ENCODE measurements at regions not wholly inside any gene's neighbourhood (a gene's known extent, or its start where the extent isn't known, plus 50 kb on each side); places are given as distances from the start of the nearest gene placed in this dataset.

DNA sequence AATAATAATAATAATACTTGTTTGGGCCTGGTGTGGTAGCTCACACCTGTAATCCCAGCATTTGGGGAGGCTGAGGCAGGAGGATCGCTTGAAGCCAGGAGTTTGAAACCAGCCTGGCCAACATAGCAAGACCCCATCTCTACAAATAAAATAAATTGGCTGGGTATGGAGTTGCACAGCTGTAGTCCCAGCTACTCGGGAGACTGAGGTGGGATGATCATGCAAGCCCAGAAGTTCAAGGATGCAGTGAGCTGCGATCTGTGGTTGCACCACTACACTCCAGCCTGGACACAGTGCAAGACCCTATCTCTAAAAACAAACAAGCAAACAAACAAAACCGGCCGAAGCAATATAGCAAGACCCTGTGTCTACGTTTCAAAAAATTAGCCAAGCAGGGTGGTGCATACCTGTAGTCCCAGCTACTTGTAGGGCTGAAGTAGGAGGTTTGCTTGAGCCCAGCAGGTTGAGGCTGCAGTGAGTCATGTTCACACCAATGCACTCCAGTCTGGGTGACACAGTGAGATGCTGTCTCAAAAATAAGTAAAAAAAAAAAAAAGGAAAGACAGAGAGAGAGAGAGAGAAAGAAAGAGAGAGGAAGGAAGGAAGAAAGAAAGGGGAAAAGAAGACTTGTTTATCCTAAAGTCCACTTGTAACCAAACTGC is 85.6 kb upstream of the KDM7A start (continued):
- TF ChIP-seq MEF2A (IDR thresholded peaks at IDR 0.05; ENCODE audit: borderline replicate concordance, low read depth) = no peak
- TF ChIP-seq NRF1 (IDR thresholded peaks at IDR 0.05; ENCODE audit: low read depth, low read length) = no peak
- TF ChIP-seq NFIC (IDR thresholded peaks at IDR 0.05; ENCODE audit: borderline replicate concordance) = no peak
- TF ChIP-seq MXI1 (IDR thresholded peaks at IDR 0.05; ENCODE audit: low read depth, low read length) = no peak
- no peak for TF ChIP-seq POLR2AphosphoS5 (IDR thresholded peaks at IDR 0.05; ENCODE audit: low read depth, low read length)
- TF ChIP-seq, protein P1, sequence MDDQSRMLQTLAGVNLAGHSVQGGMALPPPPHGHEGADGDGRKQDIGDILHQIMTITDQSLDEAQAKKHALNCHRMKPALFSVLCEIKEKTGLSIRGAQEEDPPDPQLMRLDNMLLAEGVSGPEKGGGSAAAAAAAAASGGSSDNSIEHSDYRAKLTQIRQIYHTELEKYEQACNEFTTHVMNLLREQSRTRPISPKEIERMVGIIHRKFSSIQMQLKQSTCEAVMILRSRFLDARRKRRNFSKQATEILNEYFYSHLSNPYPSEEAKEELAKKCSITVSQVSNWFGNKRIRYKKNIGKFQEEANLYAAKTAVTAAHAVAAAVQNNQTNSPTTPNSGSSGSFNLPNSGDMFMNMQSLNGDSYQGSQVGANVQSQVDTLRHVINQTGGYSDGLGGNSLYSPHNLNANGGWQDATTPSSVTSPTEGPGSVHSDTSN (IDR thresholded peaks at IDR 0.05) = no peak
- TF ChIP-seq, protein P2, sequence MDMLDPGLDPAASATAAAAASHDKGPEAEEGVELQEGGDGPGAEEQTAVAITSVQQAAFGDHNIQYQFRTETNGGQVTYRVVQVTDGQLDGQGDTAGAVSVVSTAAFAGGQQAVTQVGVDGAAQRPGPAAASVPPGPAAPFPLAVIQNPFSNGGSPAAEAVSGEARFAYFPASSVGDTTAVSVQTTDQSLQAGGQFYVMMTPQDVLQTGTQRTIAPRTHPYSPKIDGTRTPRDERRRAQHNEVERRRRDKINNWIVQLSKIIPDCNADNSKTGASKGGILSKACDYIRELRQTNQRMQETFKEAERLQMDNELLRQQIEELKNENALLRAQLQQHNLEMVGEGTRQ (IDR thresholded peaks at IDR 0.05; ENCODE audit: borderline replicate concordance, low read depth, low read length) = no peak
- TF ChIP-seq, protein P3, sequence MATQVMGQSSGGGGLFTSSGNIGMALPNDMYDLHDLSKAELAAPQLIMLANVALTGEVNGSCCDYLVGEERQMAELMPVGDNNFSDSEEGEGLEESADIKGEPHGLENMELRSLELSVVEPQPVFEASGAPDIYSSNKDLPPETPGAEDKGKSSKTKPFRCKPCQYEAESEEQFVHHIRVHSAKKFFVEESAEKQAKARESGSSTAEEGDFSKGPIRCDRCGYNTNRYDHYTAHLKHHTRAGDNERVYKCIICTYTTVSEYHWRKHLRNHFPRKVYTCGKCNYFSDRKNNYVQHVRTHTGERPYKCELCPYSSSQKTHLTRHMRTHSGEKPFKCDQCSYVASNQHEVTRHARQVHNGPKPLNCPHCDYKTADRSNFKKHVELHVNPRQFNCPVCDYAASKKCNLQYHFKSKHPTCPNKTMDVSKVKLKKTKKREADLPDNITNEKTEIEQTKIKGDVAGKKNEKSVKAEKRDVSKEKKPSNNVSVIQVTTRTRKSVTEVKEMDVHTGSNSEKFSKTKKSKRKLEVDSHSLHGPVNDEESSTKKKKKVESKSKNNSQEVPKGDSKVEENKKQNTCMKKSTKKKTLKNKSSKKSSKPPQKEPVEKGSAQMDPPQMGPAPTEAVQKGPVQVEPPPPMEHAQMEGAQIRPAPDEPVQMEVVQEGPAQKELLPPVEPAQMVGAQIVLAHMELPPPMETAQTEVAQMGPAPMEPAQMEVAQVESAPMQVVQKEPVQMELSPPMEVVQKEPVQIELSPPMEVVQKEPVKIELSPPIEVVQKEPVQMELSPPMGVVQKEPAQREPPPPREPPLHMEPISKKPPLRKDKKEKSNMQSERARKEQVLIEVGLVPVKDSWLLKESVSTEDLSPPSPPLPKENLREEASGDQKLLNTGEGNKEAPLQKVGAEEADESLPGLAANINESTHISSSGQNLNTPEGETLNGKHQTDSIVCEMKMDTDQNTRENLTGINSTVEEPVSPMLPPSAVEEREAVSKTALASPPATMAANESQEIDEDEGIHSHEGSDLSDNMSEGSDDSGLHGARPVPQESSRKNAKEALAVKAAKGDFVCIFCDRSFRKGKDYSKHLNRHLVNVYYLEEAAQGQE (IDR thresholded peaks at IDR 0.05; ENCODE audit: low read depth, low read length) = no peak
- TF ChIP-seq FOXJ3 (CRISPR knock-in tag; IDR thresholded peaks at IDR 0.05) = no peak
- TF ChIP-seq, protein P4, sequence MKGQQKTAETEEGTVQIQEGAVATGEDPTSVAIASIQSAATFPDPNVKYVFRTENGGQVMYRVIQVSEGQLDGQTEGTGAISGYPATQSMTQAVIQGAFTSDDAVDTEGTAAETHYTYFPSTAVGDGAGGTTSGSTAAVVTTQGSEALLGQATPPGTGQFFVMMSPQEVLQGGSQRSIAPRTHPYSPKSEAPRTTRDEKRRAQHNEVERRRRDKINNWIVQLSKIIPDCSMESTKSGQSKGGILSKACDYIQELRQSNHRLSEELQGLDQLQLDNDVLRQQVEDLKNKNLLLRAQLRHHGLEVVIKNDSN (IDR thresholded peaks at IDR 0.05; ENCODE audit: borderline replicate concordance, low read depth) = no peak

DNA sequence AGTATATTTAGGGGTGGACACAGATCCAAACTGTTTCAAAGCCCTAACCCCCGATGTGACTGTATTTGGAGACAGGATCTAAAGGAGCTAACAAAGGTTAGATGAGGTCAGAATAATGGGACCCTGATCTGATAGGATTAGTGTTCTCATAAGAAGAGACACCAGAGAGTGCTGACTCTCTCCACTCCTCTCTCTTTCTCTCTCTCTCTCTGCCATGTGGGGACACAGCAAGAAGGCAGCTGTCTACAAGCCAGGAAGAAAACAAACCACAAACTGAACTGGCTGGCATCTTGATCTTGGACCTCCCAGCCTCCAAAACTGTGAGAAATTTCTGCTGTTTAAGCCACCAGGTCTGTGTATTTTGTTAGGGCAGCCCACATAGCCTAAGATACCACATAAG is 84.7 kb upstream of the KDM7A start:
- H3K79me2 ChIP-seq (ENCODE audit: insufficient read depth) = no peaks in the 10 kb centered on the region
- no peaks in the 10 kb centered on the region for H4K20me1 ChIP-seq (ENCODE audit: insufficient read depth)
- H3K9ac ChIP-seq = no peak overlapping the region
- WGBS (ENCODE audit: low lambda C conversion rate) = 9% methylated on average over 1 of the region's 1 CpG
- no peaks in the 10 kb centered on the region for H3K9me3 ChIP-seq
- H3K4me2 ChIP-seq = no peak overlapping the region
- TF ChIP-seq, protein P5, sequence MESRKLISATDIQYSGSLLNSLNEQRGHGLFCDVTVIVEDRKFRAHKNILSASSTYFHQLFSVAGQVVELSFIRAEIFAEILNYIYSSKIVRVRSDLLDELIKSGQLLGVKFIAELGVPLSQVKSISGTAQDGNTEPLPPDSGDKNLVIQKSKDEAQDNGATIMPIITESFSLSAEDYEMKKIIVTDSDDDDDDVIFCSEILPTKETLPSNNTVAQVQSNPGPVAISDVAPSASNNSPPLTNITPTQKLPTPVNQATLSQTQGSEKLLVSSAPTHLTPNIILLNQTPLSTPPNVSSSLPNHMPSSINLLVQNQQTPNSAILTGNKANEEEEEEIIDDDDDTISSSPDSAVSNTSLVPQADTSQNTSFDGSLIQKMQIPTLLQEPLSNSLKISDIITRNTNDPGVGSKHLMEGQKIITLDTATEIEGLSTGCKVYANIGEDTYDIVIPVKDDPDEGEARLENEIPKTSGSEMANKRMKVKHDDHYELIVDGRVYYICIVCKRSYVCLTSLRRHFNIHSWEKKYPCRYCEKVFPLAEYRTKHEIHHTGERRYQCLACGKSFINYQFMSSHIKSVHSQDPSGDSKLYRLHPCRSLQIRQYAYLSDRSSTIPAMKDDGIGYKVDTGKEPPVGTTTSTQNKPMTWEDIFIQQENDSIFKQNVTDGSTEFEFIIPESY (IDR thresholded peaks at IDR 0.05; ENCODE audit: borderline replicate concordance, low read depth) = no peak
- TF ChIP-seq, protein P6, sequence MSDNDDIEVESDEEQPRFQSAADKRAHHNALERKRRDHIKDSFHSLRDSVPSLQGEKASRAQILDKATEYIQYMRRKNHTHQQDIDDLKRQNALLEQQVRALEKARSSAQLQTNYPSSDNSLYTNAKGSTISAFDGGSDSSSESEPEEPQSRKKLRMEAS (IDR thresholded peaks at IDR 0.05; ENCODE audit: low read depth) = no peak
- TF ChIP-seq FOSL2 (IDR thresholded peaks at IDR 0.05; ENCODE audit: borderline replicate concordance, low read depth) = no peak
- TF ChIP-seq, protein P7, sequence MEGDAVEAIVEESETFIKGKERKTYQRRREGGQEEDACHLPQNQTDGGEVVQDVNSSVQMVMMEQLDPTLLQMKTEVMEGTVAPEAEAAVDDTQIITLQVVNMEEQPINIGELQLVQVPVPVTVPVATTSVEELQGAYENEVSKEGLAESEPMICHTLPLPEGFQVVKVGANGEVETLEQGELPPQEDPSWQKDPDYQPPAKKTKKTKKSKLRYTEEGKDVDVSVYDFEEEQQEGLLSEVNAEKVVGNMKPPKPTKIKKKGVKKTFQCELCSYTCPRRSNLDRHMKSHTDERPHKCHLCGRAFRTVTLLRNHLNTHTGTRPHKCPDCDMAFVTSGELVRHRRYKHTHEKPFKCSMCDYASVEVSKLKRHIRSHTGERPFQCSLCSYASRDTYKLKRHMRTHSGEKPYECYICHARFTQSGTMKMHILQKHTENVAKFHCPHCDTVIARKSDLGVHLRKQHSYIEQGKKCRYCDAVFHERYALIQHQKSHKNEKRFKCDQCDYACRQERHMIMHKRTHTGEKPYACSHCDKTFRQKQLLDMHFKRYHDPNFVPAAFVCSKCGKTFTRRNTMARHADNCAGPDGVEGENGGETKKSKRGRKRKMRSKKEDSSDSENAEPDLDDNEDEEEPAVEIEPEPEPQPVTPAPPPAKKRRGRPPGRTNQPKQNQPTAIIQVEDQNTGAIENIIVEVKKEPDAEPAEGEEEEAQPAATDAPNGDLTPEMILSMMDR (IDR thresholded peaks at IDR 0.05) = no peak
- no peak for TF ChIP-seq MXI1 (IDR thresholded peaks at IDR 0.05; ENCODE audit: low read depth, low read length)
- TF ChIP-seq RXRA (IDR thresholded peaks at IDR 0.05; ENCODE audit: borderline replicate concordance, low read depth) = no peak
- H3F3A ChIP-seq (replicated peaks; ENCODE audit: insufficient read depth) = no peaks in the 10 kb centered on the region
- H3K27me3 ChIP-seq (ENCODE audit: insufficient read depth) = no peaks in the 10 kb centered on the region; the same call in 1 of the 2 replicates
- no peak for DNase-seq
- ChIA-PET POLR2A (no interaction called here), CTCF (no interaction called here)
- no peak overlapping the region for H3K27ac ChIP-seq (ENCODE audit: low read depth in 2 of 2, low read length in 1 of 2)
- no peaks in the 10 kb centered on the region for H3K4me1 ChIP-seq (ENCODE audit: control insufficient read depth in 1 of 2, insufficient read depth in 2 of 2, low read depth in 1 of 2, low read length in 1 of 2)
- H2AFZ ChIP-seq (ENCODE audit: low read depth) = no peak overlapping the region
- H3K9me2 ChIP-seq = no peaks in the 10 kb centered on the region
- H3K36me3 ChIP-seq (replicated peaks in 1 of 2; ENCODE audit: control insufficient read depth in 1 of 2, insufficient read depth in 2 of 2, low read length in 1 of 2) = no peaks in the 10 kb centered on the region
- no peak overlapping the region for H3K4me3 ChIP-seq (ENCODE audit: low read depth in 2 of 2, low read length in 1 of 2)

Measured in SK-N-SH (cell line).